ENCODE measurements at regions not wholly inside any gene's neighbourhood (a gene's known extent, or its start where the extent isn't known, plus 50 kb on each side); places are given as distances from the start of the nearest gene placed in this dataset.

DNA sequence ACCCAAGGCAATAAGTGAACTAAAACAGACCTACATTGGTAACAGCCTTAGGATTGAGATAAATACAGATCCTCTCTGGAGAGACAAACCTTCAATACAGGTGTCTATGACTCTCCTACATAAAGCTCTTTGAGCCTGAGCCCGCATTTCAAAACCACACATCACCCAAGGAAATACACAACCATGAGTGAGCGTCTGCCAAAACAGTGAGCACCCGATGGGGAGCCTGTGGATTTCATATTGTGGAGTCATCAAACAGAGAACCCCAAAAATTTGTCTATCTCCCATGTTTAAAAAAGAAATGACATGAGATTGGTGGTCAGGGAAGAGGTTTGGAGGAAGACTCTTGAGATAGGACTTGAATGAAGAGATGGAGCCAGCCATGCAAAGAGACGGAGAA, 102.2 kb upstream of the LHX1 start:
- TF ChIP-seq SIN3A (IDR thresholded peaks at IDR 0.05; ENCODE audit: borderline replicate concordance, insufficient read depth, low read length) (no peak), TAF1 (IDR thresholded peaks at IDR 0.05; ENCODE audit: borderline replicate concordance, insufficient read depth, low read length) (no peak), POLR2AphosphoS5 (IDR thresholded peaks at IDR 0.05; ENCODE audit: low read depth, low read length) (no peak), FOXP2 (optimal IDR thresholded peaks at IDR 0.05; ENCODE audit: borderline replicate concordance, extremely low read depth, extremely low read length, insufficient read depth) (no peak)
- TF ChIP-seq, protein P1, sequence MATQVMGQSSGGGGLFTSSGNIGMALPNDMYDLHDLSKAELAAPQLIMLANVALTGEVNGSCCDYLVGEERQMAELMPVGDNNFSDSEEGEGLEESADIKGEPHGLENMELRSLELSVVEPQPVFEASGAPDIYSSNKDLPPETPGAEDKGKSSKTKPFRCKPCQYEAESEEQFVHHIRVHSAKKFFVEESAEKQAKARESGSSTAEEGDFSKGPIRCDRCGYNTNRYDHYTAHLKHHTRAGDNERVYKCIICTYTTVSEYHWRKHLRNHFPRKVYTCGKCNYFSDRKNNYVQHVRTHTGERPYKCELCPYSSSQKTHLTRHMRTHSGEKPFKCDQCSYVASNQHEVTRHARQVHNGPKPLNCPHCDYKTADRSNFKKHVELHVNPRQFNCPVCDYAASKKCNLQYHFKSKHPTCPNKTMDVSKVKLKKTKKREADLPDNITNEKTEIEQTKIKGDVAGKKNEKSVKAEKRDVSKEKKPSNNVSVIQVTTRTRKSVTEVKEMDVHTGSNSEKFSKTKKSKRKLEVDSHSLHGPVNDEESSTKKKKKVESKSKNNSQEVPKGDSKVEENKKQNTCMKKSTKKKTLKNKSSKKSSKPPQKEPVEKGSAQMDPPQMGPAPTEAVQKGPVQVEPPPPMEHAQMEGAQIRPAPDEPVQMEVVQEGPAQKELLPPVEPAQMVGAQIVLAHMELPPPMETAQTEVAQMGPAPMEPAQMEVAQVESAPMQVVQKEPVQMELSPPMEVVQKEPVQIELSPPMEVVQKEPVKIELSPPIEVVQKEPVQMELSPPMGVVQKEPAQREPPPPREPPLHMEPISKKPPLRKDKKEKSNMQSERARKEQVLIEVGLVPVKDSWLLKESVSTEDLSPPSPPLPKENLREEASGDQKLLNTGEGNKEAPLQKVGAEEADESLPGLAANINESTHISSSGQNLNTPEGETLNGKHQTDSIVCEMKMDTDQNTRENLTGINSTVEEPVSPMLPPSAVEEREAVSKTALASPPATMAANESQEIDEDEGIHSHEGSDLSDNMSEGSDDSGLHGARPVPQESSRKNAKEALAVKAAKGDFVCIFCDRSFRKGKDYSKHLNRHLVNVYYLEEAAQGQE (IDR thresholded peaks at IDR 0.05; ENCODE audit: insufficient read depth in 1 of 2, low read depth in 2 of 2, low read length in 2 of 2), result no peak

- TF ChIP-seq TAF1 (IDR thresholded peaks at IDR 0.05; ENCODE audit: borderline replicate concordance, insufficient read depth, low read length), result no peak
- no peak for TF ChIP-seq SIN3A (IDR thresholded peaks at IDR 0.05; ENCODE audit: borderline replicate concordance, insufficient read depth, low read length)
- TF ChIP-seq POLR2AphosphoS5 (IDR thresholded peaks at IDR 0.05; ENCODE audit: low read depth, low read length), result no peak
- TF ChIP-seq, protein P1 (IDR thresholded peaks at IDR 0.05; ENCODE audit: insufficient read depth in 1 of 2, low read depth in 2 of 2, low read length in 2 of 2), result no peak
- TF ChIP-seq FOXP2 (optimal IDR thresholded peaks at IDR 0.05; ENCODE audit: borderline replicate concordance, extremely low read depth, extremely low read length, insufficient read depth), result no peak
These were observed 99.9 kb upstream of the LHX1 start for GRCh38 chr17:36837195-36837938.

- TF ChIP-seq SIN3A (IDR thresholded peaks at IDR 0.05; ENCODE audit: borderline replicate concordance, insufficient read depth, low read length) (no peak), FOXP2 (optimal IDR thresholded peaks at IDR 0.05; ENCODE audit: borderline replicate concordance, extremely low read depth, extremely low read length, insufficient read depth) (no peak), TAF1 (IDR thresholded peaks at IDR 0.05; ENCODE audit: borderline replicate concordance, insufficient read depth, low read length) (no peak), POLR2AphosphoS5 (IDR thresholded peaks at IDR 0.05; ENCODE audit: low read depth, low read length) (no peak)
- TF ChIP-seq, protein P1 (IDR thresholded peaks at IDR 0.05; ENCODE audit: insufficient read depth in 1 of 2, low read depth in 2 of 2, low read length in 2 of 2), result no peak
These were observed 99.4 kb upstream of the LHX1 start for GRCh38 chr17:36837939-36838272.

DNA sequence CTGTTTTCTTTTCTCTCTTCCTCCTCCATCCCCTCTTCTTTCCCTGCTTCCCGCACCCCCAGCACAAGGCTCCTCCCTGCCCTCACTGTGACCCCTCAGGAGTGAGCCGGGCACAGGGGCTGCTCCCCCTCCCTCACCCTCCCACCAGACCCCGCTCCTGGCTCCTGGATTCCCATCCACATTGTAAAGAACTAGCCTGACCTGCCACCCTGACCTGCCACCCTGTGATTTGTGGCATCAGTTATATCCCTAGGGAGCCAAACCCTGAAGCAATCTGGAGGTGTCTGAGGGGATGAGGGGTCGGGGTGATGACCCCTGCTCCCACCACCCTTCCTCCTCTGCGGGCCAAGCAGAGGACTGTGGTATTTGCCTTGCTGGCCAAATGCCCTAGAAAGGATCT, 98.0 kb upstream of the LHX1 start:
- no peak for TF ChIP-seq POLR2AphosphoS5 (IDR thresholded peaks at IDR 0.05; ENCODE audit: low read depth, low read length)
- TF ChIP-seq SIN3A (IDR thresholded peaks at IDR 0.05; ENCODE audit: borderline replicate concordance, insufficient read depth, low read length), result no peak
- TF ChIP-seq, protein P1 (IDR thresholded peaks at IDR 0.05; ENCODE audit: insufficient read depth in 1 of 2, low read depth in 2 of 2, low read length in 2 of 2), result no peak
- TF ChIP-seq TAF1 (IDR thresholded peaks at IDR 0.05; ENCODE audit: borderline replicate concordance, insufficient read depth, low read length), result no peak
- TF ChIP-seq FOXP2 (optimal IDR thresholded peaks at IDR 0.05; ENCODE audit: borderline replicate concordance, extremely low read depth, extremely low read length, insufficient read depth), result no peak
